ENCODE measurements at regions not wholly inside any gene's neighbourhood (a gene's known extent, or its start where the extent isn't known, plus 50 kb on each side); places are given as distances from the start of the nearest gene placed in this dataset.
A peak's percentile ranks its signal among the peaks of the same experiment; 100 is the strongest.

GRCh38 chrX:69324851-69325250 lies 159.6 kb upstream of the PJA1 start:
- intact Hi-C loops (cut with DNase I), result no loop called here
- Histone ChIP-seq H3K36me3 (no peaks in the 10 kb centered on the region), H3K27me3 (no peaks in the 10 kb centered on the region), H3K27ac (no peak overlapping the region), H3K4me1 (no peaks in the 10 kb centered on the region), H3K9me3 (no peaks in the 10 kb centered on the region), H3K4me3 (no peak overlapping the region)
- no peak for TF ChIP-seq CTCF (IDR thresholded peaks at IDR 0.05)
- TF ChIP-seq POLR2A (IDR thresholded peaks at IDR 0.05), result no peak
- peak in 1 of 3 donors; percentile 42 for DNase-seq
- ATAC-seq, result peak; percentile 54 to 99 (median 66)
- 80% methylated on average over 1 of the region's 2 CpGs for WGBS (ENCODE audit: insufficient coverage, low coverage, low lambda C conversion rate, missing lambda C conversion rate)

GRCh38 chrX:69323786-69324720 lies 158.8 kb upstream of the PJA1 start:
- no peaks in the 10 kb centered on the region for H3K27me3 ChIP-seq
- intact Hi-C loops (cut with DNase I), result no loop called here
- H3K4me3 ChIP-seq, result no peak overlapping the region
- no peak overlapping the region for H3K27ac ChIP-seq
- ATAC-seq, result peak in 1 of 4 donors; percentile 10
- H3K36me3 ChIP-seq, result no peaks in the 10 kb centered on the region
- H3K9me3 ChIP-seq, result no peaks in the 10 kb centered on the region
- H3K4me1 ChIP-seq, result no peaks in the 10 kb centered on the region
- 58% methylated on average over 5 of the region's 9 CpGs for WGBS (ENCODE audit: insufficient coverage, low coverage, low lambda C conversion rate, missing lambda C conversion rate)
- TF ChIP-seq POLR2A (IDR thresholded peaks at IDR 0.05), result no peak
- no peak for TF ChIP-seq CTCF (IDR thresholded peaks at IDR 0.05)
- DNase-seq, result no peak

GRCh38 chrX:69321789-69322188 lies 156.5 kb upstream of the PJA1 start:
- H3K36me3 ChIP-seq, result no peaks in the 10 kb centered on the region
- ATAC-seq (no peak), DNase-seq (no peak)
- no peaks in the 10 kb centered on the region for H3K9me3 ChIP-seq
- no peak overlapping the region for H3K27ac ChIP-seq
- 53% methylated on average over 3 of the region's 3 CpGs for WGBS (ENCODE audit: insufficient coverage, low coverage, low lambda C conversion rate, missing lambda C conversion rate)
- intact Hi-C loops (cut with DNase I), result no loop called here
- H3K27me3 ChIP-seq, result no peaks in the 10 kb centered on the region
- H3K4me3 ChIP-seq, result no peak overlapping the region
- TF ChIP-seq CTCF (IDR thresholded peaks at IDR 0.05) (no peak), POLR2A (IDR thresholded peaks at IDR 0.05) (no peak)
- no peaks in the 10 kb centered on the region for H3K4me1 ChIP-seq

- intact Hi-C loops (cut with DNase I), result no loop called here
- WGBS (ENCODE audit: insufficient coverage, low coverage, low lambda C conversion rate, missing lambda C conversion rate), result 47% methylated on average over 4 of the region's 5 CpGs
- H3K4me3 ChIP-seq, result no peak overlapping the region
- H3K27me3 ChIP-seq, result no peaks in the 10 kb centered on the region
- no peak for ATAC-seq
- DNase-seq, result no peak
- no peaks in the 10 kb centered on the region for H3K4me1 ChIP-seq
- TF ChIP-seq CTCF (IDR thresholded peaks at IDR 0.05), result no peak
- TF ChIP-seq POLR2A (IDR thresholded peaks at IDR 0.05), result no peak
- H3K36me3 ChIP-seq, result no peaks in the 10 kb centered on the region
- no peaks in the 10 kb centered on the region for H3K9me3 ChIP-seq
- no peak overlapping the region for H3K27ac ChIP-seq
Observed at GRCh38 chrX:69321006-69321655, 155.9 kb upstream of the PJA1 start.
